GM23338 (cell line): ENCODE measurements at regions not wholly inside any gene's neighbourhood (a gene's known extent, or its start where the extent isn't known, plus 50 kb on each side); places are given as distances from the start of the nearest gene placed in this dataset.

Experiments used
- ATAC-seq: fragments of 200-7000 bp; cut with Tn5 transposase; 3 replicates; pipeline ENCODE4 v1.9.1; 2020
- DNase-seq: peaks from one replicate; pipeline ENCODE4 v3.0.0-alpha.2; 2015; ENCODE audit warnings: low spot score
- H2AFZ ChIP-seq: fragments of 200-600 bp; sonication (generic); 2 replicates; pipeline ENCODE4 v1.8.0; 2016; ENCODE audit warnings: antibody characterized with exemption, mild to moderate bottlenecking, moderate library complexity
- H3F3A ChIP-seq: fragments of 200-600 bp; sonication (generic); replicated peaks from 2 replicates; pipeline ENCODE4 v1.8.0; 2017; ENCODE audit warnings: antibody characterized with exemption, mixed run types, low read depth
- H3K27ac ChIP-seq: fragments of 200-600 bp; sonication (generic); 2 replicates; pipeline ENCODE4 v1.6.1; 2016; ENCODE audit warnings: low read depth
- H3K27me3 ChIP-seq: fragments of 200-600 bp; sonication (generic); 2 replicates; pipeline ENCODE4 v1.8.0; 2016; ENCODE audit warnings: mild to moderate bottlenecking, mixed run types, moderate library complexity; ENCODE audit not compliant: insufficient read depth
- H3K36me3 ChIP-seq: fragments of 200-600 bp; sonication (generic); 2 replicates; pipeline ENCODE4 v1.8.0; 2016; ENCODE audit warnings: mild to moderate bottlenecking; ENCODE audit not compliant: insufficient read depth
- H3K4me1 ChIP-seq: fragments of 200-600 bp; sonication (generic); 2 replicates; pipeline ENCODE4 v1.8.0; 2016; ENCODE audit warnings: mild to moderate bottlenecking, moderate library complexity; ENCODE audit not compliant: insufficient read depth
- H3K4me2 ChIP-seq: fragments of 200-600 bp; sonication (generic); 2 replicates; pipeline ENCODE4 v1.7.1; 2017; ENCODE audit warnings: mixed run types
- H3K4me3 ChIP-seq: fragments of 200-600 bp; sonication (generic); 2 replicates; pipeline ENCODE4 v1.6.1; 2016; ENCODE audit warnings: mixed run types
- H3K79me2 ChIP-seq: fragments of 200-600 bp; sonication (generic); replicated peaks from 2 replicates; pipeline ENCODE4 v1.8.0; 2017; ENCODE audit warnings: mild to moderate bottlenecking; ENCODE audit not compliant: insufficient read depth
- H3K9me2 ChIP-seq: fragments of 200-600 bp; sonication (generic); 2 replicates; pipeline ENCODE4 v1.8.0; 2017; ENCODE audit not compliant: insufficient read depth
- H4K20me1 ChIP-seq: fragments of 200-600 bp; sonication (generic); replicated peaks from 2 replicates; pipeline ENCODE4 v1.8.0; 2017; ENCODE audit warnings: mild to moderate bottlenecking; ENCODE audit not compliant: insufficient read depth
- H3K27ac Mint-ChIP-seq: 2 replicates; pipeline ENCODE4 v1.8.0; 2020; ENCODE audit warnings: inconsistent platforms, mild to moderate bottlenecking, moderate library complexity, mixed read lengths
- H3K27me3 Mint-ChIP-seq: 3 replicates; pipeline ENCODE4 v1.8.0; 2022; ENCODE audit warnings: low read depth, mild to moderate bottlenecking, moderate library complexity, mixed read lengths, inconsistent platforms; ENCODE audit not compliant: insufficient read depth, poor library complexity
- H3K36me3 Mint-ChIP-seq: 3 replicates; pipeline ENCODE4 v1.8.0; 2021; ENCODE audit warnings: low read depth, mild to moderate bottlenecking, inconsistent platforms, moderate library complexity, mixed read lengths
- H3K4me1 Mint-ChIP-seq: 3 replicates; pipeline ENCODE4 v1.8.0; 2020; ENCODE audit warnings: mild to moderate bottlenecking, inconsistent platforms, mixed read lengths
- H3K4me3 Mint-ChIP-seq: 3 replicates; pipeline ENCODE4 v1.8.0; 2021; ENCODE audit warnings: moderate library complexity, mild to moderate bottlenecking, inconsistent platforms, mixed read lengths
- H3K9me3 Mint-ChIP-seq: 3 replicates; pipeline ENCODE4 v1.8.0; 2020; ENCODE audit warnings: moderate library complexity, mild to moderate bottlenecking, inconsistent platforms, mixed read lengths
- CREB1 ChIP-seq: fragments of 250-450 bp; sonication (Bioruptor Pico); IDR thresholded peaks from 2 replicates; pipeline ENCODE4 v1.5.0; 2020; ENCODE audit warnings: low read depth, mild to moderate bottlenecking, moderate library complexity
- CTCF ChIP-seq, 2 experiments: fragments of 200-600 bp in 1 of 2; sonication (generic) in 1 of 2; conservative IDR thresholded peaks; 2 replicates each; pipeline versions ENCODE4 v1.5.1 to v1.6.1; 2016 to 2017; ENCODE audit warnings: antibody characterized with exemption in 2 of 2, low read depth in 2 of 2, mild to moderate bottlenecking in 2 of 2, moderate library complexity in 1 of 2
- EZH2 ChIP-seq: fragments of 200-600 bp; sonication (generic); IDR thresholded peaks from one replicate; pipeline ENCODE4 v1.8.0; 2017; ENCODE audit warnings: antibody characterized with exemption, mild to moderate bottlenecking, low read depth; ENCODE audit not compliant: unreplicated experiment
- EZH2phosphoT487 ChIP-seq: fragments of 200-600 bp; sonication (generic); IDR thresholded peaks from one replicate; pipeline ENCODE4 v1.8.1; 2018; ENCODE audit warnings: antibody characterized with exemption; ENCODE audit not compliant: unreplicated experiment
- JUNB ChIP-seq: IDR thresholded peaks from one replicate; pipeline ENCODE4 v1.6.1; 2016; ENCODE audit warnings: antibody characterized with exemption; ENCODE audit not compliant: unreplicated experiment
- POLR2AphosphoS5 ChIP-seq: IDR thresholded peaks from 2 replicates; pipeline ENCODE4 v1.6.1; 2016; ENCODE audit warnings: antibody characterized with exemption, low read depth
- REST ChIP-seq: IDR thresholded peaks from one replicate; pipeline ENCODE4 v1.6.1; 2018; ENCODE audit warnings: antibody characterized with exemption; ENCODE audit not compliant: unreplicated experiment
- ZNF114 ChIP-seq: fragments of 250-450 bp; sonication (Bioruptor Pico); IDR thresholded peaks from 2 replicates; pipeline ENCODE4 v1.5.0; 2020; ENCODE audit warnings: mild to moderate bottlenecking, moderate library complexity
- ZNF331 ChIP-seq: fragments of 250-450 bp; sonication (Bioruptor Pico); IDR thresholded peaks from 2 replicates; pipeline ENCODE4 v1.5.0; 2020; ENCODE audit warnings: low read depth, mild to moderate bottlenecking, moderate library complexity
- ZNF462 ChIP-seq: fragments of 250-450 bp; sonication (Bioruptor Pico); IDR thresholded peaks from 2 replicates; pipeline ENCODE4 v1.5.0; 2020; ENCODE audit warnings: mild to moderate bottlenecking, moderate library complexity

GRCh38 chr6:22124756-22125155, 172.1 kb downstream of the PRL start (continued):
- TF ChIP-seq ZNF462 (CRISPR knock-in tag): no peak
- no peak for TF ChIP-seq POLR2AphosphoS5
- no peak for TF ChIP-seq EZH2
- TF ChIP-seq JUNB: no peak
- TF ChIP-seq CREB1: no peak
- TF ChIP-seq ZNF331 (CRISPR knock-in tag): no peak

GRCh38 chr6:22126910-22127309, 169.9 kb downstream of the PRL start:
- Histone ChIP-seq H3F3A (no peaks in the 10 kb centered on the region), H2AFZ (no peak overlapping the region), H3K9me2 (no peaks in the 10 kb centered on the region; the same call in 1 of the 2 replicates), H4K20me1 (no peaks in the 10 kb centered on the region), H3K4me1 (peaks cover 28% of the 10 kb centered on the region), H3K27ac (no peak overlapping the region), H3K27me3 (no peaks in the 10 kb centered on the region), H3K79me2 (peaks cover 6% of the 10 kb centered on the region), H3K4me2 (no peak overlapping the region), H3K4me3 (no peak overlapping the region), H3K36me3 (peaks cover 3% of the 10 kb centered on the region; the same call in 1 of the 2 replicates)
- Mint-ChIP-seq H3K4me3 (no peak overlapping the region), H3K27ac (no peak overlapping the region), H3K9me3 (peaks cover 18% of the 10 kb centered on the region; the same call in 2 of the 3 replicates), H3K27me3 (no peaks in the 10 kb centered on the region), H3K4me1 (peaks cover 28% of the 10 kb centered on the region), H3K36me3 (peaks cover 49% of the 10 kb centered on the region)
- no peak for DNase-seq
- no peak for ATAC-seq
- TF ChIP-seq EZH2phosphoT487 (no peak), REST (no peak), POLR2AphosphoS5 (no peak), ZNF331 (CRISPR knock-in tag) (no peak), ZNF114 (CRISPR knock-in tag) (no peak), CTCF (conservative IDR thresholded peaks at IDR 0.05; ENCODE audit: low read depth in 2 of 2) (no peak), EZH2 (no peak), JUNB (no peak)
